T-helper 2 cell treated with Interferon-gamma antibody and Interleukin-4, amounts not matched to agents 5 μg/mL and 100 μg/mL, for 36 hours (primary cell): ENCODE measurements at regions not wholly inside any gene's neighbourhood (a gene's known extent, or its start where the extent isn't known, plus 50 kb on each side); places are given as distances from the start of the nearest gene placed in this dataset.

ENCODE experiments used
- DNase-seq: peaks from one replicate; pipeline ENCODE4 v3.0.0; 2021; ENCODE audit warnings: low spot score
- H3K27ac Mint-ChIP-seq: one replicate; pipeline ENCODE4 v1.8.0; 2021; ENCODE audit warnings: mild to moderate bottlenecking, mixed read lengths
- H3K27me3 Mint-ChIP-seq: one replicate; pipeline ENCODE4 v1.8.0; 2021; ENCODE audit warnings: low read depth, mixed read lengths
- H3K36me3 Mint-ChIP-seq: one replicate; pipeline ENCODE4 v1.8.0; 2021; ENCODE audit warnings: low read depth, mixed read lengths
- H3K4me1 Mint-ChIP-seq: one replicate; pipeline ENCODE4 v1.8.0; 2021; ENCODE audit warnings: low read depth, mixed read lengths
- H3K4me3 Mint-ChIP-seq: one replicate; pipeline ENCODE4 v1.8.0; 2022; ENCODE audit warnings: mild to moderate bottlenecking, moderate library complexity, mixed read lengths
- H3K9me3 Mint-ChIP-seq: one replicate; pipeline ENCODE4 v1.8.0; 2021; ENCODE audit warnings: mixed read lengths

GRCh38 chr6:166106076-166106686 is 61.5 kb downstream of the TBXT start:
- Mint-ChIP-seq H3K27ac (no peak overlapping the region), H3K27me3 (peaks cover 3% of the 10 kb centered on the region), H3K9me3 (peaks cover 6% of the 10 kb centered on the region), H3K4me1 (no peaks in the 10 kb centered on the region), H3K36me3 (no peaks in the 10 kb centered on the region), H3K4me3 (no peak overlapping the region)
- DNase-seq = peak; percentile 11

- no peak for DNase-seq
- Mint-ChIP-seq H3K36me3 (no peaks in the 10 kb centered on the region), H3K4me1 (no peaks in the 10 kb centered on the region), H3K9me3 (peaks cover 6% of the 10 kb centered on the region), H3K27ac (no peak overlapping the region), H3K4me3 (no peak overlapping the region), H3K27me3 (peaks cover 3% of the 10 kb centered on the region)
These were observed 62.1 kb downstream of the TBXT start for GRCh38 chr6:166105341-166106075.

GRCh38 chr6:166104872-166105271 is 62.8 kb downstream of the TBXT start:
- no peak for DNase-seq
- no peaks in the 10 kb centered on the region for H3K36me3 Mint-ChIP-seq
- H3K4me1 Mint-ChIP-seq = no peaks in the 10 kb centered on the region
- H3K27ac Mint-ChIP-seq = no peak overlapping the region
- H3K9me3 Mint-ChIP-seq = peaks cover 6% of the 10 kb centered on the region
- H3K27me3 Mint-ChIP-seq = peaks cover under 1% of the 10 kb centered on the region
- H3K4me3 Mint-ChIP-seq = no peak overlapping the region

- DNase-seq = no peak
- H3K4me3 Mint-ChIP-seq = no peak overlapping the region
- no peaks in the 10 kb centered on the region for H3K4me1 Mint-ChIP-seq
- no peaks in the 10 kb centered on the region for H3K36me3 Mint-ChIP-seq
- H3K9me3 Mint-ChIP-seq = peaks cover 6% of the 10 kb centered on the region
- H3K27me3 Mint-ChIP-seq = no peaks in the 10 kb centered on the region
- no peak overlapping the region for H3K27ac Mint-ChIP-seq
These were observed 63.5 kb downstream of the TBXT start for GRCh38 chr6:166104107-166104506.

- no peak overlapping the region for H3K4me3 Mint-ChIP-seq
- no peak for DNase-seq
- no peak overlapping the region for H3K27ac Mint-ChIP-seq
- peaks cover 8% of the 10 kb centered on the region for H3K27me3 Mint-ChIP-seq
- peaks cover 6% of the 10 kb centered on the region for H3K9me3 Mint-ChIP-seq
- H3K4me1 Mint-ChIP-seq = peaks cover 2% of the 10 kb centered on the region
- H3K36me3 Mint-ChIP-seq = no peaks in the 10 kb centered on the region
These were observed 65.7 kb downstream of the TBXT start for GRCh38 chr6:166101819-166102419.

- DNase-seq = peak; percentile 26
- no peak overlapping the region for H3K27ac Mint-ChIP-seq
- peaks cover 6% of the 10 kb centered on the region for H3K9me3 Mint-ChIP-seq
- H3K4me1 Mint-ChIP-seq = peaks cover 2% of the 10 kb centered on the region
- H3K4me3 Mint-ChIP-seq = peak overlapping the region; percentile 41
- H3K27me3 Mint-ChIP-seq = peaks cover 19% of the 10 kb centered on the region
- no peaks in the 10 kb centered on the region for H3K36me3 Mint-ChIP-seq
These were observed 69.6 kb downstream of the TBXT start for GRCh38 chr6:166097914-166098522.

GRCh38 chr6:166087852-166088251 is 79.8 kb downstream of the TBXT start:
- Mint-ChIP-seq H3K4me3 (no peak overlapping the region), H3K36me3 (no peaks in the 10 kb centered on the region), H3K4me1 (no peaks in the 10 kb centered on the region), H3K27ac (no peak overlapping the region), H3K27me3 (no peaks in the 10 kb centered on the region), H3K9me3 (no peaks in the 10 kb centered on the region)
- DNase-seq = no peak

- no peak overlapping the region for H3K27ac Mint-ChIP-seq
- no peaks in the 10 kb centered on the region for H3K27me3 Mint-ChIP-seq
- H3K9me3 Mint-ChIP-seq = no peaks in the 10 kb centered on the region
- H3K36me3 Mint-ChIP-seq = no peaks in the 10 kb centered on the region
- no peaks in the 10 kb centered on the region for H3K4me1 Mint-ChIP-seq
- H3K4me3 Mint-ChIP-seq = no peak overlapping the region
- no peak for DNase-seq
These were observed 80.4 kb downstream of the TBXT start for GRCh38 chr6:166087246-166087645.

- no peaks in the 10 kb centered on the region for H3K27me3 Mint-ChIP-seq
- DNase-seq = no peak
- H3K4me3 Mint-ChIP-seq = no peak overlapping the region
- H3K27ac Mint-ChIP-seq = no peak overlapping the region
- H3K4me1 Mint-ChIP-seq = no peaks in the 10 kb centered on the region
- no peaks in the 10 kb centered on the region for H3K9me3 Mint-ChIP-seq
- no peaks in the 10 kb centered on the region for H3K36me3 Mint-ChIP-seq
These were observed 82.2 kb downstream of the TBXT start for GRCh38 chr6:166085500-166085899.

- Mint-ChIP-seq H3K4me1 (no peaks in the 10 kb centered on the region), H3K36me3 (no peaks in the 10 kb centered on the region), H3K9me3 (no peaks in the 10 kb centered on the region), H3K4me3 (no peak overlapping the region), H3K27me3 (no peaks in the 10 kb centered on the region), H3K27ac (no peak overlapping the region)
- DNase-seq = no peak
These were observed 82.7 kb downstream of the TBXT start for GRCh38 chr6:166084951-166085350.

GRCh38 chr6:166079841-166080240 is 87.8 kb downstream of the TBXT start:
- no peaks in the 10 kb centered on the region for H3K36me3 Mint-ChIP-seq

GRCh38 chr6:166078294-166078693 is 89.4 kb downstream of the TBXT start:
- Mint-ChIP-seq H3K9me3 (no peaks in the 10 kb centered on the region), H3K27ac (no peak overlapping the region), H3K27me3 (no peaks in the 10 kb centered on the region), H3K4me3 (no peak overlapping the region), H3K36me3 (no peaks in the 10 kb centered on the region), H3K4me1 (no peaks in the 10 kb centered on the region)
- DNase-seq = no peak

More at GRCh38 chr6:166079841-166080240, 87.8 kb downstream of the TBXT start:
- H3K4me3 Mint-ChIP-seq = no peak overlapping the region
- no peaks in the 10 kb centered on the region for H3K4me1 Mint-ChIP-seq
- no peaks in the 10 kb centered on the region for H3K9me3 Mint-ChIP-seq
- H3K27me3 Mint-ChIP-seq = no peaks in the 10 kb centered on the region
- H3K27ac Mint-ChIP-seq = no peak overlapping the region
- DNase-seq = no peak

- DNase-seq = no peak
- Mint-ChIP-seq H3K27me3 (no peaks in the 10 kb centered on the region), H3K4me3 (no peak overlapping the region), H3K36me3 (no peaks in the 10 kb centered on the region), H3K9me3 (no peaks in the 10 kb centered on the region), H3K4me1 (no peaks in the 10 kb centered on the region), H3K27ac (no peak overlapping the region)
These were observed 91.0 kb downstream of the TBXT start for GRCh38 chr6:166076625-166077024.

- Mint-ChIP-seq H3K9me3 (no peaks in the 10 kb centered on the region), H3K27me3 (no peaks in the 10 kb centered on the region), H3K36me3 (no peaks in the 10 kb centered on the region), H3K4me3 (no peak overlapping the region), H3K27ac (no peak overlapping the region), H3K4me1 (no peaks in the 10 kb centered on the region)
- no peak for DNase-seq
These were observed 91.7 kb downstream of the TBXT start for GRCh38 chr6:166075925-166076324.
